K562 (cell line): ENCODE measurements at regions not wholly inside any gene's neighbourhood (a gene's known extent, or its start where the extent isn't known, plus 50 kb on each side); places are given as distances from the start of the nearest gene placed in this dataset.

Source experiments
- ATAC-seq: fragments of 200-7000 bp; cut with Tn5 transposase; 3 replicates; pipeline ENCODE4 v1.9.1; 2020; ENCODE audit warnings: moderate library complexity
- BruUV-seq: library from RNA; stranded (reverse); fragments of 400-500 nt; replicated peaks from 2 replicates; lab custom pipeline; 2021; lab: Mats Ljungman, UMichigan
- CTCF ChIA-PET: fragments of 300-600 bp; formaldehyde crosslinking; extraction: SDS; loops from one replicate; lab custom pipeline; 2021; ENCODE audit warnings: low intra/inter-chr PET ratio; lab: Yijun Ruan, JAX
- POLR2A ChIA-PET: fragments of 300-600, 350-650 bp; sonication (Branson Sonifier 250); formaldehyde crosslinking; extraction: SDS; loops from one replicate; lab custom pipeline; 2021; ENCODE audit warnings: antibody characterized with exemption, inconsistent platforms; lab: Yijun Ruan, JAX
- DNase-seq, 4 experiments: peaks; one replicate each; pipeline versions ENCODE4 v3.0.0 to v3.0.0-alpha.2; 2011 to 2018; ENCODE audit warnings: low spot score in 3 of 4, mixed read lengths in 3 of 4; ENCODE audit errors: extremely low read depth in 1 of 4
- FAIRE-seq: peaks from 2 replicates; lab custom pipeline; 2011; peaks lifted over from hg19 to GRCh38; lab: Jason Lieb, UNC
- H2AFZ ChIP-seq: 2 replicates; pipeline ENCODE4 v1.6.0; 2011; ENCODE audit warnings: low read depth, low read length, control low read depth, inconsistent platforms
- H3K27ac ChIP-seq: fragments of 200-600 bp; 3 replicates; pipeline ENCODE4 v1.8.0; 2011; ENCODE audit warnings: low read depth, mild to moderate bottlenecking, control low read depth, inconsistent platforms, low read length, moderate library complexity, mixed read lengths; ENCODE audit errors: extremely low read depth
- H3K27me3 ChIP-seq, 2 experiments: fragments of 300-600 bp in 1 of 2; 2 replicates in 1 of 2; 3 replicates in 1 of 2; pipeline versions ENCODE4 v1.6.0 to v1.8.0; 2011; ENCODE audit warnings: inconsistent platforms in 2 of 2, low read length in 2 of 2, mild to moderate bottlenecking in 1 of 2, mixed read lengths in 1 of 2, moderate library complexity in 1 of 2; ENCODE audit not compliant: control insufficient read depth in 2 of 2, insufficient read depth in 2 of 2
- H3K36me3 ChIP-seq: fragments of 300-600 bp; 3 replicates; pipeline ENCODE4 v1.8.0; 2011; ENCODE audit warnings: mild to moderate bottlenecking, low read length, inconsistent platforms; ENCODE audit not compliant: control insufficient read depth, insufficient read depth
- H3K4me1 ChIP-seq, 2 experiments: fragments of 200-600 bp in 1 of 2; replicated peaks in 1 of 2; 2 replicates in 1 of 2; 3 replicates in 1 of 2; pipeline versions ENCODE4 v1.5.1 to v1.8.0; 2011; ENCODE audit warnings: inconsistent platforms in 2 of 2, low read length in 2 of 2, mild to moderate bottlenecking in 1 of 2, mixed read lengths in 1 of 2, moderate library complexity in 1 of 2; ENCODE audit not compliant: control insufficient read depth in 2 of 2, insufficient read depth in 2 of 2
- H3K4me2 ChIP-seq: 2 replicates; pipeline ENCODE4 v1.6.1; 2011; ENCODE audit warnings: low read length, control low read depth, inconsistent platforms, mixed read lengths; ENCODE audit not compliant: insufficient read depth
- H3K4me3 ChIP-seq: fragments of 200-600 bp; sonication (generic), shearing (Covaris generic); 2 replicates; pipeline ENCODE4 v1.5.1; 2016; ENCODE audit warnings: control low read depth, inconsistent platforms
- H3K79me2 ChIP-seq: fragments of 200-600 bp; 3 replicates; pipeline ENCODE4 v1.8.0; 2011; ENCODE audit warnings: low read length, inconsistent platforms; ENCODE audit not compliant: control insufficient read depth, insufficient read depth
- H3K9ac ChIP-seq, 2 experiments: 2 replicates each; pipeline versions ENCODE4 v1.6.0 to v1.6.1; 2011; ENCODE audit warnings: low read depth in 2 of 2, low read length in 2 of 2, control low read depth in 1 of 2, inconsistent platforms in 1 of 2, mild to moderate bottlenecking in 1 of 2, mixed read lengths in 1 of 2; ENCODE audit not compliant: insufficient read depth in 1 of 2
- H3K9me1 ChIP-seq: one replicate; pipeline ENCODE4 v1.6.0; 2011; ENCODE audit warnings: inconsistent platforms, mild to moderate bottlenecking, low read length, moderate library complexity; ENCODE audit not compliant: control insufficient read depth, insufficient read depth
- H3K9me3 ChIP-seq: replicated peaks from 2 replicates; pipeline ENCODE4 v1.5.1; 2011; ENCODE audit warnings: low read depth, low read length, inconsistent platforms; ENCODE audit not compliant: control insufficient read depth, insufficient read depth
- H4K20me1 ChIP-seq: replicated peaks from 2 replicates; pipeline ENCODE4 v1.6.1; 2011; ENCODE audit warnings: low read length, inconsistent platforms, mixed read lengths; ENCODE audit not compliant: control insufficient read depth, insufficient read depth
- BCLAF1 ChIP-seq, 2 experiments: fragments of 450-650 bp in 1 of 2; IDR thresholded peaks; 2 replicates each; pipeline ENCODE4 v1.6.1; 2011 to 2017; ENCODE audit warnings: low read depth in 2 of 2, antibody characterized with exemption in 1 of 2, borderline replicate concordance in 1 of 2, low read length in 1 of 2, mild to moderate bottlenecking in 1 of 2, mixed read lengths in 1 of 2; ENCODE audit not compliant: control insufficient read depth in 1 of 2
- ERF ChIP-seq: fragments of 450-650 bp; formaldehyde crosslinking; IDR thresholded peaks from 2 replicates; pipeline ENCODE4 v1.4.0; 2020; ENCODE audit warnings: mild to moderate bottlenecking, mixed read lengths
- FOXO4 ChIP-seq: fragments of 450-650 bp; formaldehyde crosslinking; IDR thresholded peaks from 2 replicates; pipeline ENCODE4 v1.4.0; 2020; ENCODE audit warnings: mild to moderate bottlenecking, moderate library complexity
- GATAD2B ChIP-seq: fragments of 450-650 bp; IDR thresholded peaks from 2 replicates; pipeline ENCODE4 v1.6.1; 2017; ENCODE audit warnings: mild to moderate bottlenecking, borderline replicate concordance
- KDM1A ChIP-seq, 2 experiments: fragments of 450-650 bp; IDR thresholded peaks; 2 replicates each; pipeline ENCODE4 v1.6.1; 2016; ENCODE audit warnings: mild to moderate bottlenecking in 2 of 2
- MAX ChIP-seq: sonication (generic); formaldehyde crosslinking; IDR thresholded peaks from 2 replicates; pipeline ENCODE4 v1.9.0; 2022; ENCODE audit warnings: mild to moderate bottlenecking, missing genetic modification reagents
- MTA1 ChIP-seq: fragments of 450-650 bp; IDR thresholded peaks from 2 replicates; pipeline ENCODE4 v1.6.1; 2017; ENCODE audit warnings: borderline replicate concordance
- POLR2G ChIP-seq: fragments of 200-400 bp; formaldehyde crosslinking; IDR thresholded peaks from 2 replicates; pipeline ENCODE4 v1.6.1; 2017; ENCODE audit warnings: low read depth, mild to moderate bottlenecking, antibody characterized with exemption, low read length, moderate library complexity
- TEAD1 ChIP-seq, 2 experiments: fragments of 450-650 bp in 1 of 2; sonication (generic) in 1 of 2; formaldehyde crosslinking; IDR thresholded peaks; 2 replicates each; pipeline versions ENCODE4 v1.4.0 to v1.8.0; 2020 to 2022; ENCODE audit warnings: mild to moderate bottlenecking in 2 of 2, missing genetic modification reagents in 1 of 2
- TGIF2 ChIP-seq: sonication (generic); formaldehyde crosslinking; IDR thresholded peaks from 2 replicates; pipeline ENCODE4 v1.8.1; 2022; ENCODE audit warnings: mild to moderate bottlenecking, missing genetic modification reagents, moderate library complexity
- ZKSCAN8 ChIP-seq: fragments of 200-800 bp; sonication (Bioruptor generic); IDR thresholded peaks from 2 replicates; pipeline ENCODE4 v1.6.1; 2016; ENCODE audit warnings: missing genetic modification characterization, missing compliant biosample characterization
- ZNF639 ChIP-seq, 2 experiments: fragments of 200-800 bp in 1 of 2; sonication (Bioruptor generic) in 1 of 2; sonication (generic) in 1 of 2; formaldehyde crosslinking in 1 of 2; IDR thresholded peaks in 1 of 2; conservative IDR thresholded peaks in 1 of 2; 2 replicates each; pipeline versions ENCODE4 v1.5.0 to v1.6.1; 2016 to 2020; ENCODE audit warnings: missing compliant biosample characterization in 1 of 2, missing genetic modification characterization in 1 of 2, missing genetic modification reagents in 1 of 2
- ZNF696 ChIP-seq: fragments of 250-450 bp; sonication (Bioruptor Pico); conservative IDR thresholded peaks from 2 replicates; pipeline ENCODE4 v1.4.0; 2020; ENCODE audit warnings: mild to moderate bottlenecking, moderate library complexity
- WGBS: fragments of 100-300 bp; shearing (Covaris generic); methylation state at CpG from one replicate; pipeline ENCODE4 v1.1.6; 2016; ENCODE audit warnings: low coverage, mixed read lengths; ENCODE audit not compliant: insufficient coverage; ENCODE audit errors: missing lambda C conversion rate; 5-methylcytosine and 5-hydroxymethylcytosine counted together
- in situ Hi-C: fragments of 300-500 bp; cut with MboI; formaldehyde crosslinking; loops from 4 replicates; pipeline ENCODE4 v1.15.0; 2018; ENCODE audit warnings: inconsistent platforms, mixed read lengths
- intact Hi-C: fragments of 100-400 bp; cut with micrococcal nuclease; formaldehyde crosslinking; loops from 2 replicates; pipeline ENCODE4 v1.14.2; 2022

DNA sequence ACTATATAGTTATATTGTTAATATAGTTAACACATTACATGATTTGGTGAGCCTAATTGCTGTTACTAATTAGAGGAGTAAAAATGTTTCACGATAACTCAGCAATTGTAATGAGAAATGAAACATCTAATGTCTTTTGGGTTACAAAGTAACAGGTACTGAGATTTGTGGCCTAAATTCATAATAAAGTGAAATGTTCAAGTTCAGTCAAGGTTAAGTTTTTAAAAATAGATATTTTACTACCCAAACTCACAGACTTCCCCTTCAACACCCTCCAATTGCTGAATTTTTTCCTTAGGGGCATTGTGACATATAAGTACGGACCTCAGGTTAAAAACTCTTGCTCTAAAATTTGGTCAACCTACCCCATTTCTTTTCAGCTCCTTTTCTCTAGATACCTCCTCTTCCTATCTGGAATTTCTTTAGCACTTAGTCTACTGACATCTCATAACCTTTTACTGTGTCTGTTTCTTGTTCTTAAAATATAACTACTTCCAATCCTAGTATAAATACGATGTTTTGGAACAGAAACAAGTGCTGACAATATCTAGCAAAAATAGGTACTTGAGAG is 112.3 kb upstream of the PRSS16 start:
- peaks cover 48% of the 10 kb centered on the region for H3K36me3 ChIP-seq
- DNase-seq (peak in 1 of 4 experiments; percentile 55), FAIRE-seq (no peak), ATAC-seq (no peak)
- no peak overlapping the region for H2AFZ ChIP-seq
- peak overlapping the region; percentile 88 for H3K27ac ChIP-seq
- peaks cover 97% of the 10 kb centered on the region for H3K79me2 ChIP-seq
- peak overlapping the region; percentile 53 for H3K4me3 ChIP-seq
- in situ Hi-C loops (no loop called here), intact Hi-C loops (loop anchor here (10.0 kb wide), 1 partner anchor 800 kb away; no protein-coding TSS in a partner anchor)
- peak overlapping the region; percentile 92 for H3K4me2 ChIP-seq
- peaks cover 3% of the 10 kb centered on the region; the same call in 1 of the 2 replicates for H4K20me1 ChIP-seq
- CTCF ChIA-PET: no interaction called here
- peaks cover 13 to 17% of the 10 kb centered on the region in 2 experiments for H3K4me1 ChIP-seq
- H3K9me3 ChIP-seq: no peaks in the 10 kb centered on the region
- H3K9me1 ChIP-seq: no peaks in the 10 kb centered on the region
- no peaks in the 10 kb centered on the region for H3K27me3 ChIP-seq
- WGBS: 2% methylated on average over 3 of the region's 3 CpGs
- peak overlapping the region in 1 of 2 experiments; percentile 88; a peak in 3 of 4 replicates for H3K9ac ChIP-seq
- POLR2A ChIA-PET: interaction anchor here (0.6 to 9.3 kb wide), 12 partner anchors 12 to 1011 kb away, joined by 3 to 726 read pairs (median 19); a partner anchor contains a TSS
- BruUV-seq: no TSS peak
- TF ChIP-seq BCLAF1 (IDR thresholded peaks at IDR 0.05; ENCODE audit: borderline replicate concordance in 1 of 2, control insufficient read depth in 1 of 2, low read depth in 2 of 2, low read length in 1 of 2): peak in 1 of 2 experiments; percentile 66; a peak in 1 of 4 replicates
- no peak for TF ChIP-seq MAX (CRISPR knock-in tag)
- TF ChIP-seq GATAD2B: no peak
- TF ChIP-seq ERF (CRISPR knock-in tag): no peak
- no peak for TF ChIP-seq ZNF696 (CRISPR knock-in tag)
- TF ChIP-seq TEAD1 (CRISPR knock-in tag; IDR thresholded peaks at IDR 0.05): peak in 1 of 2 experiments; percentile 9; a peak in 1 of 4 replicates
- 0 out of 2 replicates have a peak, but pooled peaks have one; percentile 13 for TF ChIP-seq POLR2G
- no peak for TF ChIP-seq FOXO4 (CRISPR knock-in tag)
- no peak for TF ChIP-seq ZNF639 (CRISPR knock-in tag; conservative IDR thresholded peaks at IDR 0.05 in 1 of 2, IDR thresholded peaks at IDR 0.05 in 1 of 2)
- TF ChIP-seq KDM1A (IDR thresholded peaks at IDR 0.05): no peak
- TF ChIP-seq MTA1: no peak
- no peak for TF ChIP-seq ZKSCAN8 (CRISPR knock-in tag)
- no peak for TF ChIP-seq TGIF2 (CRISPR knock-in tag)
